ENCODE measurements at regions not wholly inside any gene's neighbourhood (a gene's known extent, or its start where the extent isn't known, plus 50 kb on each side); places are given as distances from the start of the nearest gene placed in this dataset.

DNA sequence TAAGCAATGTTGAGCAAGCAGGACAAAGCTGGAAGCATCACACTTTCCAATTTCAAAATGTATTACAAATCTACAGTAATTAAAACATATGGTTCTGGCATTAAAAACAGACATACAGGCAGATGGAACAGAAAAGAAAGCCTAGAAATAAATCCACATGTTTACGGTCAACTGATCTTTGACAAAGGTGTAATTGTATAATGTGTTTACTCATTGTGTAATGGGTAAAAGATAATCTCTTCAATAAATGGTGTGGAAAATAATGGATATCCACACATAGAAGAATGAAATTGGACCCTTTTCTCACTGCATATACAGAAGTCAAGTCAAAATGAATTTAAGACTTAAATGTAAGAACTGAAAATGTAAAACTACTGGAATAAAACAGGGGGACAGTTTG is 394.2 kb downstream of the ANKRD50 start:
- TF ChIP-seq POLR2A (IDR thresholded peaks at IDR 0.05) = no peak
- TF ChIP-seq, protein P1, sequence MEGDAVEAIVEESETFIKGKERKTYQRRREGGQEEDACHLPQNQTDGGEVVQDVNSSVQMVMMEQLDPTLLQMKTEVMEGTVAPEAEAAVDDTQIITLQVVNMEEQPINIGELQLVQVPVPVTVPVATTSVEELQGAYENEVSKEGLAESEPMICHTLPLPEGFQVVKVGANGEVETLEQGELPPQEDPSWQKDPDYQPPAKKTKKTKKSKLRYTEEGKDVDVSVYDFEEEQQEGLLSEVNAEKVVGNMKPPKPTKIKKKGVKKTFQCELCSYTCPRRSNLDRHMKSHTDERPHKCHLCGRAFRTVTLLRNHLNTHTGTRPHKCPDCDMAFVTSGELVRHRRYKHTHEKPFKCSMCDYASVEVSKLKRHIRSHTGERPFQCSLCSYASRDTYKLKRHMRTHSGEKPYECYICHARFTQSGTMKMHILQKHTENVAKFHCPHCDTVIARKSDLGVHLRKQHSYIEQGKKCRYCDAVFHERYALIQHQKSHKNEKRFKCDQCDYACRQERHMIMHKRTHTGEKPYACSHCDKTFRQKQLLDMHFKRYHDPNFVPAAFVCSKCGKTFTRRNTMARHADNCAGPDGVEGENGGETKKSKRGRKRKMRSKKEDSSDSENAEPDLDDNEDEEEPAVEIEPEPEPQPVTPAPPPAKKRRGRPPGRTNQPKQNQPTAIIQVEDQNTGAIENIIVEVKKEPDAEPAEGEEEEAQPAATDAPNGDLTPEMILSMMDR (IDR thresholded peaks at IDR 0.05) = no peak
